HG03175 (cell line): ENCODE measurements at regions not wholly inside any gene's neighbourhood (a gene's known extent, or its start where the extent isn't known, plus 50 kb on each side); places are given as distances from the start of the nearest gene placed in this dataset.

Source experiments
- ATAC-seq: cut with Tn5 transposase; IDR thresholded peaks from one replicate; pipeline ENCODE4 v1.9.1; 2021; ENCODE audit warnings: mild to moderate bottlenecking, moderate library complexity; ENCODE audit not compliant: unreplicated experiment

- ATAC-seq: no peak
These were observed 605.8 kb downstream of the PTPRU start for GRCh38 chr1:29842130-29842529.

DNA sequence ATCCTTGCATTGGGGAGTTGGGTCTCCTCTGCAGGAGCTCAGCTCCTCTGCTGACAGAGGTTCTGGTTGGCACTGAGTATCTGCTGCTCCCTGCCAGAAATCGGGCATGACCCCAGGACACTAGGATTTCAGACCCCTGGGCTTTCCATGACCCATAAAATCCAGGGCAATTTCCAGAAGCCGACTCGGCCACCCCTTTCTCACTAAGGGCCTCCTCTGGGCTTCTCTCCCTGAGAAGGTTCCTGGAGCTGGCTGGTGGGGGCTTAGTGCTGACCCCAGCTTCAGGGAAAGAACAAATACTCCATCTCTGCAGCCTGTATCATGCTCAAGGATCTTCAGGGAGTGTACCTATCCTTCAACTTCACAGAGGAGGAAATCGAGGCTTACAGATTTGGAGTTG is 603.4 kb downstream of the PTPRU start:
- ATAC-seq: no peak

DNA sequence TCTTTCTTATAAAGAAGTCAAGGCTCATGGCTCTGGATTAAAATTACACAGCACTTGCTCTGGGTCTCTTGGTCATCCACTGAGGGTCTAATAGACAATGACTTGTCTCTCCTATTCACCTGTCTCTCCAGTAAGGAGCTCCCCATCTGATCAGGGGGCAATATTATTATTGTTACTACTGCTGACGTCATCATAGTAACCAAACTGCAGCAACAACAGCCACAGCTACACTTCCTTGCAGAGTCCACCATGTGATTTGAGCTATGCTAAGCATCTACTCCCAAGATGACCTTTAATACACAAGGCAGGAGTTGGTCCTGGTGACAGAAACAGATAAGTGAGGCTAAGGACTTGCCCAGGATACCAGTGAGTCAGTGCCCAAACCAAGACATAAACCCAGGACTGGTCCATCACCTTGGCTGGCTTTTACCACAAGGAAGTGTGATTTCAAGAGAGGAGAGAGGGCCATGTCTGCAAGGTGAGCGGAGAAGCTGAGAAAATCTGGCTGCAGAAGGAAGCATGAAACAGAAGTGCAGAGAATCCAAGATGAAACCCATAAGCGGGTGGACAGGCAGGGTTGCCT is 602.5 kb downstream of the PTPRU start:
- no peak for ATAC-seq

- no peak for ATAC-seq
These were observed 600.6 kb downstream of the PTPRU start for GRCh38 chr1:29836651-29837646.

- no peak for ATAC-seq
These were observed 599.6 kb downstream of the PTPRU start for GRCh38 chr1:29835874-29836273.

DNA sequence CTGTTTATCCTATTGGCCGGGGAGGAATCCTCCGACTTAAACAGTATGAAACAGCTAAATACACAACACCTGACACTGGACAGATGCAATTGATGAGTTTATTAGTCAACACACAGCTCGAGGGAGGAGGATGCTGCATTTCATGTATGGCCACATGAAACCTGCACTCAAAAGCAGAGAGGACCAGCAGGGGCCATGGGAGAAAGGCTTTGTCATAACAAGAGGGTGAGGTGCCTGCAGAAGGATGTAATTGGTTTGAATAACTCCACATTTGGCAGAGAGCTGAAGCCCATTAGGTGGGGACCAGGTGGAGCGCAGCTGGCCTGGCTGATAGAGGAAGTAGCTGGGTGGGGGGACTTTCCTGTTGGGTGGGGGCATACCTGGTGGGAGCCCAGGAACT is 599.1 kb downstream of the PTPRU start:
- ATAC-seq: no peak

DNA sequence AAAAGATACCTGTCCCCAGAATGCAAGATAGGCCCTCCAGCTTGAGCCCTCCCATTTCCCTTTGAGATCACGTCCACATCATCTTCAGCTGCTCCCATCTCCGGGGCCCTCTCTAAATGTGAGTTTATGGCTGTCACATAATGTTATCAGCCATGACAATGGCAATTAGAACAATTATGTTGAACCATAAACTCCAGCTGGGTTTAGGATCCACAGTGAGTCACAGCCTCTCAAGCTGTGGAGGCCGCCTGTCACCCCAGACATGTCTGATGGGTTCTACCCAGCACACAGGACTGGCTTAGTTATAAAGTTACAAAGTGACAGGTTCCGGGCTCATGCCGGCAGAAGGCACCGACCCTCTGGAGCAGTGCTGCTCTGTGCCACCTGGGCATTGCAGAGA is 597.3 kb downstream of the PTPRU start:
- ATAC-seq: no peak

- no peak for ATAC-seq
These were observed 596.6 kb downstream of the PTPRU start for GRCh38 chr1:29832936-29833335.

DNA sequence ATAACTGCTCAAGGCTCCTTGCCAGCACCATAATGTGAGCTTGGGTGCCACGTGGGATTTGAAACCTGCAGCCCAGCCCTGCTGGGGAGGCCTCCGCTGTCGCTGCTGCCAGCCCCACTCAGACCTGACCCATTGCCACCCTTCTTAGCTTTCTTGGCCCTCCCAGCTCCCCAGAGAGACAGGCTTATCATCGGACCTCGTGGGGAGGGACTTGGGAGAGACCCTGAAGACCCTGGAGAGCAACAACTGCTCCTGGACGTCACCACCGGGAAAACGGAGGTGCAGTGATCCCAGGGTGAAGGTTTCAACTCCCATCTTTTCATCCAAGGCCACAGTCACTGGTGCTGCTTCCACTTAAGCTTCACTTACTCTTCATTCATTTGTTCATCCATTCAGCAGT is 596.1 kb downstream of the PTPRU start:
- ATAC-seq: no peak

DNA sequence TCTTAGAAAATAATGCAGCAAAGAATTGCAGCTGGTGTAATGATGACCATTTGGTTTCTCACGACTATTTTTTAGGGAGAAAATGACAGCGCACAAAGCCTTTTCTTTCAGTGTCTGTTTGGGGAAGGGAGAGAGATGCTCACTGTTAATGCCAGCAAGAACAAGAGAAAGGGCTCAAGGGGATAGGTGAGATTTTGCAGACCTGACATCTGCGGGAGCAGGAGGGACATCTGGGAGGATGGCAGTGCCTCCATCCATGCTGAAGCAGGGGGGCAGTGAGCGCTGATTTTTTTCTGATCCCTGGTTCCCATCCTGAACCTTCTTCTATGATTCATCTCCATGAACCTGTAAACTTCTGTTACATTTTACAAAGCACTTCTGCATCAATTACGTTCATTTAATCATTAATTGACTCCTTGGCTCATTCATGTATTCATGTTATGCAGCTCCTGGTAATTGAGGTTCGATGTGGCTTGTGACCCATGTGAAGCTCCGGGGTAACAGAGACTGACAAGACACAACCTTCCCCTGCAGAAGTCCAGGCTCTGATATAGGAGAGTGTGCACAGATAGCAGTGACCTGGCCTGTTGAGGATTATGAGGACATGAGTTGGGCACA is 595.3 kb downstream of the PTPRU start:
- no peak for ATAC-seq

DNA sequence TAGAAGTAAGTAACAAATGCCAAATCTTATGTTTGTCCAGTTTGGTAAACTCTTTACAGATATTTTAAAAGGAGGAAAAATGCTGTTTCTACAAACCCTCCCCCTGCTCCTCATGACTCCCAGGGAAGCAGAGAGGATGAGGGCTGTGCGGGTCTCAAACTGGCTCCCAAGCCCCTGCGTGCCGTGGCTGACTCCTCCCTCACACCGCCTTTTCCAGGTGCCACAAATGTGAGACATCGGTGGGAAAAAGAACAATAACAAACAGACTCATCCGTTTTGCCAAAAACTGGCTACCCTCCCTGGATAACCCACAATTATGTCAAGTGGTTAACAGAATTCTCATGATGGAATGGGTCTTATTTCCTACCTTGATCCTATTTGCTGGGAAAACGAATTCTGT is 594.6 kb downstream of the PTPRU start:
- ATAC-seq: no peak

DNA sequence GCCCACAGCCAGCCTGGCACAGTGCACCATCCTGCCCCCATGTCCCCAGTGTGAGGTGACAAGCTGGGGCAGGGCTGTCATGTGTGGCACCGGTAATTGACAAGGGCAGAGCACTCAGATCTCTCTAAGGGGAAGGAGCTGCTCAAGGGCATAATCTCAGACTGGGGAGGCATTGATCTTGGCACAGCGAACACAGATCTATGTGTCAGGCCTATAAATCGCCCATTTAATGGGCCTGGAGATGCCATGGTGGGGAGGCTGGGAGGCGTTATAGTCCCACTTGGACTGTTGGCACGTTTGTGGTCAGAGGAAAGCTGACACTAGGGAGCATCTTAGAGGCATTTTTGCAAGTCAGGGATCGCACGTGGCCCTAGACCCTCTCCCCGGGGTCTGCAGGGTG is 594.1 kb downstream of the PTPRU start:
- ATAC-seq: no peak

- no peak for ATAC-seq
These were observed 593.4 kb downstream of the PTPRU start for GRCh38 chr1:29829448-29830344.

DNA sequence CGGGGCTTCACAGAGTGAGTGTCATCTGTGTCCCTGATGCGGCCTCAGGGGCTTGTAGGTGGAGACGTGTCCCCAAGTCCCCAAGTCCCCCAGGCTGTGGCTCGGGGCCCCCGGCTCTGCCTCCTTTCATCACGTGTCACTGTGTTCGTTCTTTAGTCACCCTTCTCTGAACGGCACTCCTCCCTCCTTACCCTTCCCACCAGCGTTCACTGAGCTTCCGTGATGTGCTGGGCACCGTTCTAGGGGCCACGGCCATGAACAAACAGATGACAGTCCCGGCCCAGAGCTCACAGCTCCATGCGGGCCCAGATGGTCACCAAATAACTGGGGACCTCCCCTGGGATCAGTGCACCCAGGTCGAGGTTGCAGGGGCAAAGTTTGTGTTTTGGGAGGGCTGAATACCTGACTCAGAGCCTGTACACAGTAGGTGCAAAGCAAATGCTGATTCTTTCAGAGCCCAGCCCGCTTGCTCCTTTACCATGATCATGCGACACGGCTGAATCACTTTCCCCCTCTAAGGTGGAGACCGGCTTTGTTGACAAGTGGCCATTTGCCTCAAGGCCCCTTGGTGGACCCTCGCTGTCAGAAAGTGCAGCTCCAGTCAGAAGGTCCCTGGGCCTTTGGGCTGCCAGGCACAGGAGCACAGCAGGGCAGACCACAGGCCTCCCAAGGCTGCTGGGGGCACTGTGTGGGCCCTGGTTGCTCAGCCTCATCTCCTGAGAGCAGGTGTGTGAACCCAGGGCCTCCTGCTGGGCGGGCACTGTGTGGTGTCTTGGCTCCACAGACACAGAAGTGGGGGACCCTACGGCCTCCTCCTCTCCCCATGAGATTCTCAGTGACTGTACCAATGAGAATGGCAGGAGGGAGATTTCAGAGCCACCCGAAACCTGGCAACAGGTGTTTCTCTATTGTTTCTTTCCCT is 592.5 kb downstream of the PTPRU start:
- no peak for ATAC-seq

- ATAC-seq: no peak
These were observed 591.6 kb downstream of the PTPRU start for GRCh38 chr1:29827801-29828525.

DNA sequence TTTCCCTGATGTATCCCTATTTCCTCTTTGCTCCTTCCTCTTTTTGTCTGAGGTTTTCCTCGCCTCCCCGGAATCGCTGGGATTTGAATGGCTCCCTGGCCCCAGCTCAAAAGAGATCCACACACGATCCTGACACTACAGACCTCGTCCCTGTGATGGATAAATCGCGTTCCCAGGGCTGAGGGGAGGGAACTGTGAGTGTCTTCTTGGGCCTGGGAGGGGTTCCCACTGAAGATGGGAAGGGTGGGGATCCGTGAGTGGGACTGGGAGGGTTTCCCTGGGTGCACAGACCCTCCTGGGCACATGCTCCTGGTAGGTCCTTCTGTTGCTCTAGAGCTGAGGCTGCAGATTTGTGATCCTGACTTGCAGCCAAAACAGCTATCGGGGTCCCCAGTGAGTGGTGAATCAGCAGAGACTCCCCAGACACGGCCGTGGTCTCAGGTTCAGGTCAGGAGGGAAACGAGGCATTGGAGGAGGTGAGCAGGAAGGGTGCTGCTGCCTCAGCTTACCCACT is 591.0 kb downstream of the PTPRU start:
- no peak for ATAC-seq

GRCh38 chr1:29826646-29827045 is 590.3 kb downstream of the PTPRU start:
- ATAC-seq: no peak

- ATAC-seq: no peak
These were observed 589.7 kb downstream of the PTPRU start for GRCh38 chr1:29825941-29826415.
